IMR-90 (cell line): ENCODE measurements at regions not wholly inside any gene's neighbourhood (a gene's known extent, or its start where the extent isn't known, plus 50 kb on each side); places are given as distances from the start of the nearest gene placed in this dataset.

ENCODE experiments used
- ATAC-seq: fragments of 200-7000 bp; cut with Tn5 transposase; 2 replicates; pipeline ENCODE4 v1.9.1; 2020; ENCODE audit warnings: low read depth, mild to moderate bottlenecking, moderate library complexity
- BruUV-seq: library from RNA; stranded (reverse); fragments of 400-500 nt; replicated peaks from 2 replicates; lab custom pipeline; 2021; lab: Mats Ljungman, UMichigan
- CTCF ChIA-PET: fragments of 300-600 bp; formaldehyde crosslinking; extraction: SDS; loops from one replicate; lab custom pipeline; 2021; ENCODE audit warnings: antibody characterized with exemption; lab: Yijun Ruan, JAX
- POLR2A ChIA-PET: fragments of 300-600 bp; sonication (Branson Sonifier 250); formaldehyde crosslinking; loops from one replicate; lab custom pipeline; 2022; ENCODE audit warnings: antibody characterized with exemption; ENCODE audit not compliant: unreplicated experiment; lab: Charles Lee
- DNase-seq: peaks from one replicate; pipeline ENCODE4 v3.0.0; 2013
- H2AFZ ChIP-seq: replicated peaks from 2 replicates; pipeline ENCODE3; 2013; ENCODE audit warnings: low read length, mild to moderate bottlenecking; ENCODE audit not compliant: poor library complexity
- H2AK5ac ChIP-seq: 2 replicates; pipeline ENCODE4 v1.6.1; 2013; ENCODE audit warnings: low read depth, low read length, inconsistent platforms
- H2AK9ac ChIP-seq: replicated peaks from 2 replicates; pipeline ENCODE3; 2013; ENCODE audit warnings: mild to moderate bottlenecking, low read depth, low read length, moderate library complexity; ENCODE audit not compliant: poor library complexity
- H2BK120ac ChIP-seq: 2 replicates; pipeline ENCODE4 v1.6.1; 2013; ENCODE audit warnings: low read depth, low read length, inconsistent platforms
- H2BK15ac ChIP-seq: 3 replicates; pipeline ENCODE4 v1.6.1; 2013; ENCODE audit warnings: low read depth, low read length, inconsistent platforms
- H2BK20ac ChIP-seq: 2 replicates; pipeline ENCODE4 v1.6.1; 2013; ENCODE audit warnings: low read depth, mild to moderate bottlenecking, inconsistent platforms, low read length, moderate library complexity
- H2BK5ac ChIP-seq: 2 replicates; pipeline ENCODE4 v1.6.1; 2013; ENCODE audit warnings: mild to moderate bottlenecking, low read depth, low read length, inconsistent platforms; ENCODE audit not compliant: poor library complexity, severe bottlenecking
- H3K14ac ChIP-seq: replicated peaks from 2 replicates; pipeline ENCODE4 v1.6.1; 2013; ENCODE audit warnings: low read depth, low read length, inconsistent platforms
- H3K18ac ChIP-seq: 2 replicates; pipeline ENCODE4 v1.6.1; 2013; ENCODE audit warnings: low read depth, low read length, control low read depth
- H3K23ac ChIP-seq: 2 replicates; pipeline ENCODE4 v1.6.1; 2013; ENCODE audit warnings: low read depth, low read length, inconsistent platforms
- H3K27ac ChIP-seq: 2 replicates; pipeline ENCODE4 v1.5.1; 2013; ENCODE audit warnings: mild to moderate bottlenecking, control low read depth, low read length; ENCODE audit not compliant: insufficient read depth
- H3K27me3 ChIP-seq: 2 replicates; pipeline ENCODE4 v1.6.1; 2013; ENCODE audit warnings: low read length; ENCODE audit not compliant: control insufficient read depth, insufficient read depth
- H3K36me3 ChIP-seq: 2 replicates; pipeline ENCODE4 v1.6.1; 2013; ENCODE audit warnings: low read length, mixed read lengths; ENCODE audit not compliant: control insufficient read depth, insufficient read depth
- H3K4ac ChIP-seq: 2 replicates; pipeline ENCODE4 v1.6.1; 2013; ENCODE audit warnings: low read depth, low read length, inconsistent platforms
- H3K4me1 ChIP-seq: 2 replicates; pipeline ENCODE4 v1.6.1; 2013; ENCODE audit warnings: low read length, mixed read lengths; ENCODE audit not compliant: control insufficient read depth, insufficient read depth
- H3K4me2 ChIP-seq: 2 replicates; pipeline ENCODE4 v1.6.1; 2013; ENCODE audit warnings: low read depth, mild to moderate bottlenecking, control low read depth, low read length, moderate library complexity
- H3K4me3 ChIP-seq: 2 replicates; pipeline ENCODE4 v1.5.1; 2013; ENCODE audit warnings: low read depth, mild to moderate bottlenecking, control low read depth, low read length, moderate library complexity; ENCODE audit not compliant: insufficient read depth
- H3K56ac ChIP-seq: 2 replicates; pipeline ENCODE4 v1.6.1; 2013; ENCODE audit warnings: low read length, inconsistent platforms; ENCODE audit not compliant: insufficient read depth; ENCODE audit errors: extremely low read depth
- H3K79me1 ChIP-seq, 2 experiments: 2 replicates each; pipeline ENCODE4 v1.6.1; 2013; ENCODE audit warnings: low read length in 2 of 2, inconsistent platforms in 1 of 2, low read depth in 1 of 2
- H3K9ac ChIP-seq: 2 replicates; pipeline ENCODE4 v1.6.1; 2013; ENCODE audit warnings: low read depth, low read length, control low read depth
- H3K9me1 ChIP-seq: 2 replicates; pipeline ENCODE4 v1.6.1; 2013; ENCODE audit warnings: low read length, inconsistent platforms; ENCODE audit not compliant: insufficient read depth
- H3K9me3 ChIP-seq: 2 replicates; pipeline ENCODE4 v1.6.1; 2013; ENCODE audit warnings: low read length; ENCODE audit not compliant: control insufficient read depth, insufficient read depth
- H4K20me1 ChIP-seq: 2 replicates; pipeline ENCODE4 v1.6.1; 2013; ENCODE audit warnings: low read length, inconsistent platforms; ENCODE audit not compliant: insufficient read depth
- H4K5ac ChIP-seq: 2 replicates; pipeline ENCODE4 v1.6.1; 2013; ENCODE audit warnings: mild to moderate bottlenecking, low read depth, low read length, control low read depth
- H4K8ac ChIP-seq, 2 experiments: 2 replicates each; pipeline ENCODE4 v1.6.1; 2013; ENCODE audit warnings: low read depth in 2 of 2, low read length in 2 of 2, control low read depth in 1 of 2, inconsistent platforms in 1 of 2
- H4K91ac ChIP-seq: 2 replicates; pipeline ENCODE4 v1.6.1; 2013; ENCODE audit warnings: low read depth, low read length, inconsistent platforms; ENCODE audit not compliant: insufficient read depth
- CEBPB ChIP-seq: IDR thresholded peaks from 2 replicates; pipeline ENCODE4 v1.6.1; 2012; ENCODE audit warnings: low read depth, low read length, improper control_type of control experiment
- CHD1 ChIP-seq: IDR thresholded peaks from 2 replicates; pipeline ENCODE4 v1.6.1; 2012; ENCODE audit warnings: low read depth, low read length, improper control_type of control experiment
- ELK1 ChIP-seq: fragments of 150-350 bp; IDR thresholded peaks from 2 replicates; pipeline ENCODE4 v1.6.1; 2016; ENCODE audit warnings: low read depth, mild to moderate bottlenecking, low read length, moderate library complexity, borderline replicate concordance
- FOS ChIP-seq: fragments of 150-350 bp; IDR thresholded peaks from 2 replicates; pipeline ENCODE4 v1.6.1; 2016; ENCODE audit warnings: low read depth, low read length
- MAFK ChIP-seq: IDR thresholded peaks from 2 replicates; pipeline ENCODE4 v1.6.1; 2012; ENCODE audit warnings: low read depth, low read length, improper control_type of control experiment
- MXI1 ChIP-seq: IDR thresholded peaks from 2 replicates; pipeline ENCODE4 v1.6.1; 2012; ENCODE audit warnings: low read depth, mild to moderate bottlenecking, low read length, moderate library complexity, borderline replicate concordance
- NFE2L2 ChIP-seq: fragments of 150-350 bp; IDR thresholded peaks from 2 replicates; pipeline ENCODE4 v1.6.1; 2016; ENCODE audit warnings: low read depth, mild to moderate bottlenecking, low read length
- POLR2A ChIP-seq: IDR thresholded peaks from 2 replicates; pipeline ENCODE4 v1.6.1; 2012; ENCODE audit warnings: mild to moderate bottlenecking, low read depth, low read length
- RCOR1 ChIP-seq: IDR thresholded peaks from 2 replicates; pipeline ENCODE4 v1.6.1; 2012; ENCODE audit warnings: mild to moderate bottlenecking, low read length, improper control_type of control experiment; ENCODE audit not compliant: insufficient replicate concordance
- RFX5 ChIP-seq: IDR thresholded peaks from 2 replicates; pipeline ENCODE4 v1.8.0; 2012; ENCODE audit warnings: low read depth, mild to moderate bottlenecking, low read length, moderate library complexity
- WGBS, 2 experiments: methylation state at CpG; one replicate each; pipeline versions ENCODE4 v1.1.5 to v1.1.7; 2013; ENCODE audit warnings: missing lambda C conversion rate in 2 of 2; ENCODE audit not compliant: insufficient read length in 1 of 2; ENCODE audit errors: extremely low coverage in 2 of 2; 5-methylcytosine and 5-hydroxymethylcytosine counted together
- dilution Hi-C: fragments of 300-500 bp; cut with HindIII; formaldehyde crosslinking; loops from one replicate; pipeline ENCODE4 v1.14.3; 2018; ENCODE audit warnings: low sequenced_read_pairs; ENCODE audit not compliant: unreplicated experiment
- in situ Hi-C: fragments of 300-500 bp; cut with MboI; formaldehyde crosslinking; loops from 3 replicates; pipeline ENCODE4 v1.14.3; 2019; ENCODE audit warnings: low sequenced_read_pairs, inconsistent platforms, mixed read lengths
- intact Hi-C: fragments of 100-400 bp; cut with micrococcal nuclease; formaldehyde crosslinking; loops from 2 replicates; pipeline ENCODE4 v1.10.0; 2022

GRCh38 chr6:81547149-81547548 lies 205.3 kb downstream of the TENT5A start:
- H4K20me1 ChIP-seq: no peaks in the 10 kb centered on the region
- H3K56ac ChIP-seq: no peak overlapping the region
- H3K18ac ChIP-seq: no peak overlapping the region
- H4K91ac ChIP-seq: no peak overlapping the region
- H3K4me3 ChIP-seq: no peak overlapping the region
- ChIA-PET CTCF (no interaction called here), POLR2A (no interaction called here)
- H4K8ac ChIP-seq: no peak overlapping the region
- no peak overlapping the region for H2AFZ ChIP-seq
- DNase-seq (no peak), ATAC-seq (no peak)
- no peak overlapping the region for H2BK15ac ChIP-seq
- no peak overlapping the region for H3K4ac ChIP-seq
- intact Hi-C loops: no loop called here
- no peak overlapping the region for H2AK9ac ChIP-seq
- H3K4me1 ChIP-seq: no peaks in the 10 kb centered on the region
- H3K9ac ChIP-seq: no peak overlapping the region
- H3K23ac ChIP-seq: no peak overlapping the region
- H2AK5ac ChIP-seq: no peak overlapping the region
- no peaks in the 10 kb centered on the region for H3K9me3 ChIP-seq
- in situ Hi-C loops: no loop called here
- H3K27ac ChIP-seq: no peak overlapping the region
- H2BK20ac ChIP-seq: no peak overlapping the region
- TF ChIP-seq POLR2A: no peak
- no peak for TF ChIP-seq ELK1
- no peak for TF ChIP-seq RCOR1
- no peak for TF ChIP-seq CHD1
- no peak for TF ChIP-seq MXI1
- no peak for TF ChIP-seq NFE2L2
- no peak for TF ChIP-seq RFX5
- TF ChIP-seq CEBPB: no peak
- no peak for TF ChIP-seq MAFK
- TF ChIP-seq FOS: no peak
- no peak overlapping the region for H3K14ac ChIP-seq
- BruUV-seq: no TSS peak
- H2BK120ac ChIP-seq: no peak overlapping the region
- H3K9me1 ChIP-seq: no peaks in the 10 kb centered on the region
- H3K27me3 ChIP-seq: no peaks in the 10 kb centered on the region
- H3K36me3 ChIP-seq: no peaks in the 10 kb centered on the region
- H3K4me2 ChIP-seq: no peak overlapping the region
- H3K79me1 ChIP-seq: no peaks in the 10 kb centered on the region
- no peak overlapping the region for H2BK5ac ChIP-seq
- H4K5ac ChIP-seq: no peak overlapping the region
- WGBS, 2 experiments: no CpG with 5 or more reads among the region's 3 CpGs
- dilution Hi-C loops: no loop called here
